Mucosa of rectum (tissue), 2 donors: ENCODE measurements at regions not wholly inside any gene's neighbourhood (a gene's known extent, or its start where the extent isn't known, plus 50 kb on each side); places are given as distances from the start of the nearest gene placed in this dataset.

Experiments used
- H3K27ac ChIP-seq, 2 donors: one replicate each; pipeline ENCODE4 v1.7.0; 2013; ENCODE audit warnings: inconsistent platforms in 2 of 2, low read depth in 2 of 2, low read length in 2 of 2
- H3K27me3 ChIP-seq, 2 donors: one replicate each; pipeline ENCODE4 v1.7.0; 2013; ENCODE audit warnings: low read length in 2 of 2; ENCODE audit not compliant: control insufficient read depth in 2 of 2, insufficient read depth in 2 of 2
- H3K36me3 ChIP-seq, 2 donors: one replicate each; pipeline ENCODE4 v1.7.0; 2013; ENCODE audit warnings: low read length in 2 of 2; ENCODE audit not compliant: control insufficient read depth in 2 of 2, insufficient read depth in 2 of 2
- H3K4me1 ChIP-seq, 2 donors: one replicate each; pipeline ENCODE4 v1.7.0; 2013; ENCODE audit warnings: low read length in 2 of 2, mild to moderate bottlenecking in 1 of 2; ENCODE audit not compliant: control insufficient read depth in 2 of 2, insufficient read depth in 2 of 2
- H3K4me3 ChIP-seq, 2 donors: one replicate each; pipeline ENCODE4 v1.7.0; 2013; ENCODE audit warnings: low read length in 2 of 2
- H3K9ac ChIP-seq, 2 donors: one replicate each; pipeline ENCODE4 v1.7.0; 2013; ENCODE audit warnings: low read length in 2 of 2, low read depth in 1 of 2, mild to moderate bottlenecking in 1 of 2
- H3K9me3 ChIP-seq, 2 donors: one replicate each; pipeline ENCODE4 v1.7.0; 2013; ENCODE audit warnings: low read length in 2 of 2; ENCODE audit not compliant: control insufficient read depth in 2 of 2
- donor health status: healthy.
- donor health status: Normal muscosa, but diverticular disease.

DNA sequence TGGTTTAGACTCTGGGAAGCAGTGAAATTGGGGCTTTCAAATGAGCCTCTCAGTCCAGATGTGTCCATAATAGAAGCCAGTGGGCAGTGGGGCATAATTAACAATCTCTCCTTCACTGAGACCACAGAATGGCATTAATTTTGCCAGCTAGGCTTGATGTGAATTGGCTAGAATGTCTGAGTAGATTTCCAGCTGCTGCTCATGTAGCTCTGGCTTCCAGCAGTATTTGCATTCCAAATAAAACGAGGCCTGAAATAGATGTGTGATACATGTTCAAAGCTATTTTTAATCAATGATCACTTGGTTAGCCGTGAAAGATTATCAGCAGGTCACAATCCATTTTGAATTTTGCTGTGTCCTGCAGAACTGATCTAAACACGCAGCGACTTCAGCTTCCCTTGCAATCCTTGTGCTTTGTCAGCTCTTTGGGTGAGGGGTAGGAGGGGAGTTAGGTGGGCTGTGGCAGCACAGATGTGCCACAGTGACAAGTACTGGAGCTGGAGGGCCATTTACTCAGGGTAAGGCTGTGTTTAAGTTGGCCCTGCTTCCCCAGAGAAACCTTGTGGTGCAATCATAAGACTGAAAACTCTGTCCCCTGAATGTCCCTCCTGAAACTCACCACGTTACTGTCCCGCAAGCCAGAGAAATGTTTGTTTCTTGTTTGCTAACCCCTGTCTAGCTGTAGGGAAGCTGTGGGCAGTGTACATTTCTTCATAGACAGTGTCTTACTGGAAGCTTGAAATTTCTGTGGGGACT, 56.9 kb upstream of the TMEM178A start:
- Histone ChIP-seq H3K36me3 (no peaks in the 10 kb centered on the region), H3K9ac (no peak overlapping the region), H3K27ac (no peak overlapping the region), H3K4me1 (no peaks in the 10 kb centered on the region), H3K4me3 (no peak overlapping the region), H3K27me3 (no peaks in the 10 kb centered on the region), H3K9me3 (no peaks in the 10 kb centered on the region)

DNA sequence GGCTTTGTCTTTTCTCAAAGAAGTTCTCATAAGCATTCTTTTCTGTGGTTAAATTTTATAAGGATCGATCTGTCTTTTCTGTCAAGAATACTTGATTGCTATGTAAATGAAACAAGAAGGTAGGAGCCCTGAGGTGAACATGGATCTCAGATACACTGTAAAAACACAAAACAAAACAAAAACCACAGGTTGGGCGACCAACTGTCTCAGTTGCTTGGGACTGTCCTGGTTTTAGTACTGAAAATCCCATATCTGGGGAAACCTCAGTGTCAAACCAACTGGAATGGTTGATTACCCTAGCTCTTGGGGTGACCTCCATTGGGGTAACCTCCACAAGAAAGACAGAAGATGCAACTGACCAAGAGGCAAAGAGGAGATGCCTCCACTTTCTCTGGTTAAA, 55.8 kb upstream of the TMEM178A start:
- Histone ChIP-seq H3K9me3 (no peaks in the 10 kb centered on the region), H3K9ac (no peak overlapping the region), H3K4me1 (no peaks in the 10 kb centered on the region), H3K36me3 (no peaks in the 10 kb centered on the region), H3K27ac (no peak overlapping the region), H3K27me3 (no peaks in the 10 kb centered on the region), H3K4me3 (no peak overlapping the region)

DNA sequence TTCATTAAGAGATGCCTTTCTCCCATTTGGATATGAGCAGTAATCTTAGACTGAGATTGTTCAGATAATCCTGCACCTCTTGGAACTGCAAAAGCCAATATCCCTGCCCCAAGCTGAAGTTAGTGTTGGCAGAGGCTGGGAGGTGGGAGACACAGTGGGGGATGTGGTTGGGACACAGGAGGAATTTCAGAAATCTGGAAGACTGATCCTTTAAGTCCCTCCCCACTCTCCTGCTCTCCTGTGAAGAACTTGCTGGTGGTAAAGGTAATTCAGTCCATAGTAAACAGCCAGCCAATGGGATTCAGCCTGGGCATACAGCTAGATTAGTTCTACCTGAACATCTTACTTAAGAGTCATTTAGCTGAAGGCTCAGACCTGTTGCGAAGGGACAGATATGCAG, 50.0 kb upstream of the TMEM178A start:
- Histone ChIP-seq H3K27me3 (no peaks in the 10 kb centered on the region), H3K36me3 (no peaks in the 10 kb centered on the region), H3K9ac (no peak overlapping the region), H3K27ac (no peak overlapping the region), H3K4me3 (no peak overlapping the region), H3K9me3 (no peaks in the 10 kb centered on the region), H3K4me1 (no peaks in the 10 kb centered on the region)
